ENCODE measurements at regions not wholly inside any gene's neighbourhood (a gene's known extent, or its start where the extent isn't known, plus 50 kb on each side); places are given as distances from the start of the nearest gene placed in this dataset.

- no peak overlapping the region for H3K4me3 Mint-ChIP-seq
- H3K36me3 ChIP-seq (ENCODE audit: control insufficient read depth, insufficient read depth, low read length): no peaks in the 10 kb centered on the region
- no peak overlapping the region for H3K27ac Mint-ChIP-seq
- no peak for ATAC-seq
- H3K9me3 ChIP-seq (ENCODE audit: control insufficient read depth, insufficient read depth, low read length): no peaks in the 10 kb centered on the region
- H3K9me3 Mint-ChIP-seq: no peaks in the 10 kb centered on the region
- H3K27me3 Mint-ChIP-seq (ENCODE audit: low read depth in 2 of 2): peaks cover 0 to 3% of the 10 kb centered on the region in 2 donors
- H3K4me3 ChIP-seq (ENCODE audit: low read length): no peak overlapping the region
- intact Hi-C loops (cut with micrococcal nuclease): no loop called here
- no peaks in the 10 kb centered on the region for H3K4me1 ChIP-seq (ENCODE audit: control insufficient read depth, insufficient read depth, low read length)
- TF ChIP-seq, protein P1, sequence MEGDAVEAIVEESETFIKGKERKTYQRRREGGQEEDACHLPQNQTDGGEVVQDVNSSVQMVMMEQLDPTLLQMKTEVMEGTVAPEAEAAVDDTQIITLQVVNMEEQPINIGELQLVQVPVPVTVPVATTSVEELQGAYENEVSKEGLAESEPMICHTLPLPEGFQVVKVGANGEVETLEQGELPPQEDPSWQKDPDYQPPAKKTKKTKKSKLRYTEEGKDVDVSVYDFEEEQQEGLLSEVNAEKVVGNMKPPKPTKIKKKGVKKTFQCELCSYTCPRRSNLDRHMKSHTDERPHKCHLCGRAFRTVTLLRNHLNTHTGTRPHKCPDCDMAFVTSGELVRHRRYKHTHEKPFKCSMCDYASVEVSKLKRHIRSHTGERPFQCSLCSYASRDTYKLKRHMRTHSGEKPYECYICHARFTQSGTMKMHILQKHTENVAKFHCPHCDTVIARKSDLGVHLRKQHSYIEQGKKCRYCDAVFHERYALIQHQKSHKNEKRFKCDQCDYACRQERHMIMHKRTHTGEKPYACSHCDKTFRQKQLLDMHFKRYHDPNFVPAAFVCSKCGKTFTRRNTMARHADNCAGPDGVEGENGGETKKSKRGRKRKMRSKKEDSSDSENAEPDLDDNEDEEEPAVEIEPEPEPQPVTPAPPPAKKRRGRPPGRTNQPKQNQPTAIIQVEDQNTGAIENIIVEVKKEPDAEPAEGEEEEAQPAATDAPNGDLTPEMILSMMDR (IDR thresholded peaks at IDR 0.05): no peak
- no peaks in the 10 kb centered on the region for H3K4me1 Mint-ChIP-seq
- no peaks in the 10 kb centered on the region for H3K36me3 Mint-ChIP-seq
- DNase-seq: no peak
- H3K27me3 ChIP-seq (ENCODE audit: control insufficient read depth, insufficient read depth, low read length): no peaks in the 10 kb centered on the region
- 83% methylated on average over 9 of the region's 9 CpGs for WGBS (ENCODE audit: insufficient coverage)
- no peak overlapping the region for H3K27ac ChIP-seq (ENCODE audit: low read length)
Observed at GRCh38 chr12:105741786-105742566, 396.8 kb downstream of the NUAK1 start.

GRCh38 chr12:105742567-105742874, 396.2 kb downstream of the NUAK1 start:
- H3K4me3 ChIP-seq (ENCODE audit: low read length): no peak overlapping the region
- H3K9me3 Mint-ChIP-seq: no peaks in the 10 kb centered on the region
- intact Hi-C loops (cut with micrococcal nuclease): no loop called here
- H3K4me1 Mint-ChIP-seq: no peaks in the 10 kb centered on the region
- no peaks in the 10 kb centered on the region for H3K36me3 ChIP-seq (ENCODE audit: control insufficient read depth, insufficient read depth, low read length)
- H3K4me3 Mint-ChIP-seq: no peak overlapping the region
- H3K27ac ChIP-seq (ENCODE audit: low read length): no peak overlapping the region
- no peak for ATAC-seq
- H3K36me3 Mint-ChIP-seq: no peaks in the 10 kb centered on the region
- no peak for DNase-seq
- TF ChIP-seq, protein P1 (IDR thresholded peaks at IDR 0.05): no peak
- H3K4me1 ChIP-seq (ENCODE audit: control insufficient read depth, insufficient read depth, low read length): no peaks in the 10 kb centered on the region
- H3K27ac Mint-ChIP-seq: no peak overlapping the region
- H3K27me3 ChIP-seq (ENCODE audit: control insufficient read depth, insufficient read depth, low read length): no peaks in the 10 kb centered on the region
- 89% methylated on average over 3 of the region's 3 CpGs for WGBS (ENCODE audit: insufficient coverage)
- H3K27me3 Mint-ChIP-seq (ENCODE audit: low read depth in 2 of 2): peaks cover 0 to 3% of the 10 kb centered on the region in 2 donors
- no peaks in the 10 kb centered on the region for H3K9me3 ChIP-seq (ENCODE audit: control insufficient read depth, insufficient read depth, low read length)

DNA sequence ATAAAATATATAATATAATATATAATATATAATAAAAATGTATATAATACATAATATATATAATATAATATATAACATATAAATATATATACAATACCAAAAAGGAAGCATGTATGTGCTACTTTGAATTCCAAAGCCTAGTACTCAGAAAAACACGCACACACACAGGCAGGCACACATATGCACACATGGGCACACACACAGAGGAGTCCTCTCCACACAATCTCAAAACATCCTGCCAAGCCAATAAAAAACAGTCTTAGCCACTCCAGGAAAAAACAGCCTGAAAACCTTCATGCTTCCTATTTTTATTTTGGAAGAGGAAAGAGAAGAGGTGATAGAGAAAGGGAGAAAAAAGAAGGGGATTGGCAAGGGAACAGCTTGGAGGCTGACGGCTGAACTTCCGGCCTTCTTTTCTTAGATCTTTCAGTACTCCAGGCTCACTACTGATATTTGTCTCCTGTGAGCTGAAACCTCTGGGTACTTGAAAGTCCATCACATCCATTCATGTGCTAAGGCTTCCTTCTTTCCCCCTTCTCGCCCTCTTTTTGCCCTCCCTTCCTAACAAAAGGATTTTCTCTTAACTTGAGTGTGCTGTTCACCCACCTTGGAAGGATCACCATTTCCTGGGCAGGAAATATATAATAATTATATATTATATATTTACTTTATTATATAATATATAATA, 394.2 kb downstream of the NUAK1 start:
- Histone ChIP-seq H3K9me3 (ENCODE audit: control insufficient read depth, insufficient read depth, low read length) (no peaks in the 10 kb centered on the region), H3K27me3 (ENCODE audit: control insufficient read depth, insufficient read depth, low read length) (no peaks in the 10 kb centered on the region), H3K36me3 (ENCODE audit: control insufficient read depth, insufficient read depth, low read length) (no peaks in the 10 kb centered on the region), H3K4me1 (ENCODE audit: control insufficient read depth, insufficient read depth, low read length) (no peaks in the 10 kb centered on the region), H3K4me3 (ENCODE audit: low read length) (no peak overlapping the region), H3K27ac (ENCODE audit: low read length) (no peak overlapping the region)
- DNase-seq (no peak), ATAC-seq (no peak)
- 93% methylated on average over 3 of the region's 4 CpGs for WGBS (ENCODE audit: insufficient coverage)
- TF ChIP-seq, protein P1 (IDR thresholded peaks at IDR 0.05): no peak
- Mint-ChIP-seq H3K27me3 (ENCODE audit: low read depth in 2 of 2) (peaks cover 0 to 3% of the 10 kb centered on the region in 2 donors), H3K36me3 (no peaks in the 10 kb centered on the region), H3K4me3 (no peak overlapping the region), H3K9me3 (no peaks in the 10 kb centered on the region), H3K27ac (no peak overlapping the region), H3K4me1 (no peaks in the 10 kb centered on the region)
- intact Hi-C loops (cut with micrococcal nuclease): no loop called here

Measured in natural killer cell (primary cell).